H1 (cell line): ENCODE measurements at regions not wholly inside any gene's neighbourhood (a gene's known extent, or its start where the extent isn't known, plus 50 kb on each side); places are given as distances from the start of the nearest gene placed in this dataset.

Experiments used
- CTCF ChIA-PET: fragments of 300-600 bp; sonication (Branson Sonifier 250); formaldehyde crosslinking; loops from one replicate; lab custom pipeline; 2021; ENCODE audit not compliant: partially characterized antibody; lab: Charles Lee
- POLR2A ChIA-PET: fragments of 300-600 bp; sonication (Branson Sonifier 250); formaldehyde crosslinking; loops from one replicate; lab custom pipeline; 2021; ENCODE audit warnings: inconsistent platforms; ENCODE audit not compliant: partially characterized antibody; lab: Charles Lee
- DNase-seq, 2 experiments: peaks; one replicate each; pipeline versions ENCODE4 v3.0.0 to v3.0.0-alpha.2; 2010 to 2022; ENCODE audit warnings: low spot score in 2 of 2, low read depth in 1 of 2, mixed read lengths in 1 of 2
- FAIRE-seq: peaks from 2 replicates; lab custom pipeline; 2011; peaks lifted over from hg19 to GRCh38; lab: Jason Lieb, UNC
- H2AFZ ChIP-seq: 2 replicates; pipeline ENCODE4 v1.8.1; 2012; ENCODE audit warnings: low read length, inconsistent platforms
- H2AK5ac ChIP-seq: 2 replicates; pipeline ENCODE4 v1.6.1; 2013; ENCODE audit warnings: low read depth, low read length
- H2BK120ac ChIP-seq: replicated peaks from 2 replicates; pipeline ENCODE3; 2013; ENCODE audit warnings: low read depth, low read length, inconsistent platforms
- H2BK12ac ChIP-seq: 2 replicates; pipeline ENCODE4 v1.6.1; 2013; ENCODE audit warnings: low read depth, low read length
- H2BK15ac ChIP-seq: 2 replicates; pipeline ENCODE4 v1.6.1; 2013; ENCODE audit warnings: low read length
- H2BK20ac ChIP-seq: 2 replicates; pipeline ENCODE4 v1.6.1; 2013; ENCODE audit warnings: low read length
- H2BK5ac ChIP-seq: 2 replicates; pipeline ENCODE4 v1.6.1; 2013; ENCODE audit warnings: low read depth, low read length
- H3K14ac ChIP-seq: 2 replicates; pipeline ENCODE4 v1.6.1; 2013; ENCODE audit warnings: inconsistent platforms; ENCODE audit not compliant: insufficient read length
- H3K18ac ChIP-seq: 2 replicates; pipeline ENCODE4 v1.6.1; 2013; ENCODE audit warnings: low read length; ENCODE audit errors: extremely low read depth
- H3K23ac ChIP-seq: 2 replicates; pipeline ENCODE4 v1.6.1; 2013; ENCODE audit warnings: inconsistent platforms; ENCODE audit not compliant: insufficient read length
- H3K23me2 ChIP-seq: 2 replicates; pipeline ENCODE4 v1.6.1; 2013; ENCODE audit warnings: low read depth, low read length
- H3K27ac ChIP-seq: 2 replicates; pipeline ENCODE4 v1.6.1; 2011; ENCODE audit warnings: low read depth, low read length, inconsistent platforms
- H3K27me3 ChIP-seq, 4 experiments: replicated peaks in 1 of 4; 1 replicate in 1 of 4; 2 replicates in 3 of 4; pipeline versions ENCODE4 v1.6.1 to v1.8.1; 2011 to 2013; ENCODE audit warnings: low read length in 3 of 4, mild to moderate bottlenecking in 3 of 4, inconsistent platforms in 2 of 4, mixed read lengths in 2 of 4, moderate library complexity in 1 of 4; ENCODE audit not compliant: control insufficient read depth in 3 of 4, insufficient read depth in 3 of 4; ENCODE audit errors: extremely low read depth in 1 of 4
- H3K36me3 ChIP-seq, 4 experiments: 2 replicates each; pipeline versions ENCODE4 v1.6.1 to v1.8.1; 2011 to 2013; ENCODE audit warnings: mild to moderate bottlenecking in 4 of 4, low read length in 3 of 4, moderate library complexity in 2 of 4, control low read depth in 1 of 4, inconsistent platforms in 1 of 4; ENCODE audit not compliant: insufficient read depth in 4 of 4, control insufficient read depth in 2 of 4
- H3K4ac ChIP-seq: replicated peaks from 2 replicates; pipeline ENCODE3; 2013; ENCODE audit warnings: low read length, low read depth, mixed read lengths, inconsistent platforms; ENCODE audit not compliant: insufficient read length
- H3K4me1 ChIP-seq, 4 experiments: replicated peaks in 1 of 4; 1 replicate in 1 of 4; 2 replicates in 3 of 4; pipeline versions ENCODE4 v1.6.1 to v1.8.1; 2011 to 2013; ENCODE audit warnings: low read length in 3 of 4, inconsistent platforms in 2 of 4, mixed read lengths in 1 of 4; ENCODE audit not compliant: insufficient read depth in 4 of 4, control insufficient read depth in 3 of 4
- H3K4me2 ChIP-seq, 2 experiments: 2 replicates each; pipeline versions ENCODE4 v1.6.1 to v1.8.1; 2011 to 2013; ENCODE audit warnings: low read depth in 2 of 2, low read length in 2 of 2, control low read depth in 1 of 2, inconsistent platforms in 1 of 2, mild to moderate bottlenecking in 1 of 2; ENCODE audit not compliant: insufficient read depth in 1 of 2
- H3K4me3 ChIP-seq, 4 experiments: fragments of 200-600, 300-600 bp in 1 of 4; sonication (generic), shearing (Covaris generic), sonication (Bioruptor Twin) in 1 of 4; 2 replicates each; pipeline versions ENCODE4 v1.5.1 to v1.8.1; 2011 to 2016; ENCODE audit warnings: low read length in 4 of 4, low read depth in 3 of 4, control low read depth in 2 of 4, inconsistent platforms in 2 of 4, mild to moderate bottlenecking in 2 of 4, mixed read lengths in 1 of 4, moderate library complexity in 1 of 4; ENCODE audit not compliant: insufficient read depth in 2 of 4; ENCODE audit errors: extremely low read depth in 1 of 4
- H3K56ac ChIP-seq: replicated peaks from 2 replicates; pipeline ENCODE3; 2013; ENCODE audit warnings: low read depth, mild to moderate bottlenecking, mixed read lengths, low read length, inconsistent platforms; ENCODE audit not compliant: insufficient read length
- H3K79me1 ChIP-seq: 2 replicates; pipeline ENCODE4 v1.6.1; 2013; ENCODE audit warnings: low read depth, low read length, control low read depth
- H3K79me2 ChIP-seq, 2 experiments: 2 replicates each; pipeline versions ENCODE4 v1.6.1 to v1.8.1; 2012 to 2013; ENCODE audit warnings: low read length in 2 of 2, mild to moderate bottlenecking in 2 of 2, inconsistent platforms in 1 of 2; ENCODE audit not compliant: insufficient read depth in 2 of 2, control insufficient read depth in 1 of 2
- H3K9ac ChIP-seq, 4 experiments: replicated peaks in 1 of 4; 1 replicate in 1 of 4; 2 replicates in 3 of 4; pipeline versions ENCODE4 v1.6.1 to v1.8.1; 2011 to 2013; ENCODE audit warnings: low read depth in 3 of 4, low read length in 3 of 4, control low read depth in 2 of 4, mild to moderate bottlenecking in 2 of 4, moderate library complexity in 2 of 4, inconsistent platforms in 1 of 4; ENCODE audit errors: extremely low read depth in 1 of 4
- H3K9me3 ChIP-seq, 2 experiments: 2 replicates each; pipeline versions ENCODE4 v1.6.1 to v1.8.1; 2012 to 2013; ENCODE audit warnings: mild to moderate bottlenecking in 2 of 2, moderate library complexity in 2 of 2, control low read depth in 1 of 2, inconsistent platforms in 1 of 2, low read depth in 1 of 2, low read length in 1 of 2, mixed read lengths in 1 of 2; ENCODE audit not compliant: insufficient read depth in 2 of 2
- H4K20me1 ChIP-seq, 2 experiments: replicated peaks in 1 of 2; 2 replicates each; pipeline versions ENCODE3 to v1.8.1; 2011 to 2013; ENCODE audit warnings: inconsistent platforms in 2 of 2, low read length in 2 of 2, mild to moderate bottlenecking in 1 of 2; ENCODE audit not compliant: insufficient read depth in 2 of 2, control insufficient read depth in 1 of 2
- H4K5ac ChIP-seq: 2 replicates; pipeline ENCODE4 v1.6.1; 2013; ENCODE audit warnings: low read length, low read depth, mixed read lengths, inconsistent platforms; ENCODE audit not compliant: insufficient read length
- H4K8ac ChIP-seq: 2 replicates; pipeline ENCODE4 v1.8.0; 2013; ENCODE audit warnings: mild to moderate bottlenecking, moderate library complexity, low read length, inconsistent platforms; ENCODE audit not compliant: insufficient read depth; ENCODE audit errors: extremely low read depth
- H4K91ac ChIP-seq: replicated peaks from 2 replicates; pipeline ENCODE3; 2013; ENCODE audit warnings: low read length, mixed read lengths, inconsistent platforms; ENCODE audit not compliant: insufficient read length
- BRCA1 ChIP-seq: IDR thresholded peaks from 2 replicates; pipeline ENCODE4 v1.6.1; 2012; ENCODE audit warnings: low read depth, low read length, improper control_type of control experiment
- CBX5 ChIP-seq: fragments of 300-800, 300-1000 bp; sonication (generic); IDR thresholded peaks from 2 replicates; pipeline ENCODE4 v1.7.1; 2016; ENCODE audit warnings: antibody characterized with exemption, low read length, low read depth
- CHD1 ChIP-seq: IDR thresholded peaks from 2 replicates; pipeline ENCODE4 v1.6.1; 2012; ENCODE audit warnings: low read depth, low read length, improper control_type of control experiment
- CREB1 ChIP-seq: IDR thresholded peaks from 2 replicates; pipeline ENCODE4 v1.6.1; 2012; ENCODE audit warnings: inconsistent platforms
- JUND ChIP-seq: IDR thresholded peaks from 2 replicates; pipeline ENCODE4 v1.6.1; 2011; ENCODE audit warnings: mild to moderate bottlenecking, improper control_type of control experiment, low read length
- POU5F1 ChIP-seq: IDR thresholded peaks from 2 replicates; pipeline ENCODE4 v1.6.1; 2011; ENCODE audit warnings: low read depth, mild to moderate bottlenecking, low read length, moderate library complexity
- SAP30 ChIP-seq: fragments of 300-600 bp; sonication (generic); IDR thresholded peaks from 2 replicates; pipeline ENCODE4 v1.7.1; 2012; ENCODE audit warnings: low read length, moderate library complexity, mild to moderate bottlenecking, inconsistent platforms; ENCODE audit not compliant: insufficient read depth, insufficient replicate concordance
- SIN3A ChIP-seq, 2 experiments: IDR thresholded peaks in 1 of 2; conservative IDR thresholded peaks in 1 of 2; 2 replicates each; pipeline ENCODE4 v1.6.1; 2011 to 2012; ENCODE audit warnings: low read length in 2 of 2, improper control_type of control experiment in 1 of 2, low read depth in 1 of 2, mild to moderate bottlenecking in 1 of 2
- WGBS, 2 experiments: shearing (Covaris generic) in 1 of 2; methylation state at CpG; one replicate each; pipeline versions ENCODE4 v1.1.6 to v1.1.7; 2013 to 2015; ENCODE audit warnings: low lambda C conversion rate in 2 of 2, mixed read lengths in 2 of 2, inconsistent platforms in 1 of 2, low coverage in 1 of 2, missing lambda C conversion rate in 1 of 2; ENCODE audit not compliant: insufficient replicate concordance in 2 of 2, insufficient coverage in 1 of 2, insufficient read length in 1 of 2; ENCODE audit errors: extremely low coverage in 1 of 2, missing lambda C conversion rate in 1 of 2; 5-methylcytosine and 5-hydroxymethylcytosine counted together
- TF ChIP-seq, protein P1 (sequence below): IDR thresholded peaks from 2 replicates; pipeline ENCODE4 v1.6.1; 2011; ENCODE audit warnings: low read length, improper control_type of control experiment
- TF ChIP-seq, protein P2 (sequence below): IDR thresholded peaks from 2 replicates; pipeline ENCODE4 v1.6.1; 2011; ENCODE audit warnings: low read depth, mild to moderate bottlenecking, low read length; ENCODE audit not compliant: insufficient read depth
- TF ChIP-seq, protein P3 (sequence below): IDR thresholded peaks from 2 replicates; pipeline ENCODE4 v1.6.1; 2012; ENCODE audit warnings: inconsistent platforms

GRCh38 chr9:16070455-16071145 is 517.8 kb downstream of the CCDC171 start:
- H3K18ac ChIP-seq = no peak overlapping the region
- no peak overlapping the region for H3K4me3 ChIP-seq
- H2BK20ac ChIP-seq = no peak overlapping the region
- no peak overlapping the region for H4K5ac ChIP-seq
- H3K79me1 ChIP-seq = no peaks in the 10 kb centered on the region
- no peak overlapping the region for H2BK15ac ChIP-seq
- FAIRE-seq (no peak), DNase-seq (no peak)
- CTCF ChIA-PET = interaction anchor here (1.8 kb wide), 1 partner anchor 31 kb away, joined by 8 read pairs; no protein-coding TSS in a partner anchor
- H3K23me2 ChIP-seq = no peaks in the 10 kb centered on the region
- H3K27ac ChIP-seq = no peak overlapping the region
- no peaks in the 10 kb centered on the region for H3K79me2 ChIP-seq
- no peaks in the 10 kb centered on the region for H4K20me1 ChIP-seq
- TF ChIP-seq CREB1 = no peak
- TF ChIP-seq CBX5 = no peak
- TF ChIP-seq, protein P1, sequence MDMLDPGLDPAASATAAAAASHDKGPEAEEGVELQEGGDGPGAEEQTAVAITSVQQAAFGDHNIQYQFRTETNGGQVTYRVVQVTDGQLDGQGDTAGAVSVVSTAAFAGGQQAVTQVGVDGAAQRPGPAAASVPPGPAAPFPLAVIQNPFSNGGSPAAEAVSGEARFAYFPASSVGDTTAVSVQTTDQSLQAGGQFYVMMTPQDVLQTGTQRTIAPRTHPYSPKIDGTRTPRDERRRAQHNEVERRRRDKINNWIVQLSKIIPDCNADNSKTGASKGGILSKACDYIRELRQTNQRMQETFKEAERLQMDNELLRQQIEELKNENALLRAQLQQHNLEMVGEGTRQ = no peak
- TF ChIP-seq, protein P2, sequence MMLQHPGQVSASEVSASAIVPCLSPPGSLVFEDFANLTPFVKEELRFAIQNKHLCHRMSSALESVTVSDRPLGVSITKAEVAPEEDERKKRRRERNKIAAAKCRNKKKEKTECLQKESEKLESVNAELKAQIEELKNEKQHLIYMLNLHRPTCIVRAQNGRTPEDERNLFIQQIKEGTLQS = no peak
- no peak for TF ChIP-seq CHD1
- no peak for TF ChIP-seq JUND
- TF ChIP-seq SAP30 = no peak
- TF ChIP-seq SIN3A (conservative IDR thresholded peaks at IDR 0.05 in 1 of 2, IDR thresholded peaks at IDR 0.05 in 1 of 2; ENCODE audit: low read depth in 1 of 2, low read length in 2 of 2) = no peak
- TF ChIP-seq POU5F1 = no peak
- TF ChIP-seq BRCA1 = no peak
- TF ChIP-seq, protein P3, sequence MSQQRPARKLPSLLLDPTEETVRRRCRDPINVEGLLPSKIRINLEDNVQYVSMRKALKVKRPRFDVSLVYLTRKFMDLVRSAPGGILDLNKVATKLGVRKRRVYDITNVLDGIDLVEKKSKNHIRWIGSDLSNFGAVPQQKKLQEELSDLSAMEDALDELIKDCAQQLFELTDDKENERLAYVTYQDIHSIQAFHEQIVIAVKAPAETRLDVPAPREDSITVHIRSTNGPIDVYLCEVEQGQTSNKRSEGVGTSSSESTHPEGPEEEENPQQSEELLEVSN = no peak
- H2BK120ac ChIP-seq = no peak overlapping the region
- H3K4me1 ChIP-seq = no peaks in the 10 kb centered on the region
- H4K91ac ChIP-seq = no peak overlapping the region
- POLR2A ChIA-PET = no interaction called here
- H3K14ac ChIP-seq = no peak overlapping the region
- H2AFZ ChIP-seq = no peak overlapping the region
- no peaks in the 10 kb centered on the region for H3K9me3 ChIP-seq
- no peak overlapping the region for H3K9ac ChIP-seq
- H3K56ac ChIP-seq = no peak overlapping the region
- no peak overlapping the region for H3K4ac ChIP-seq
- 84% methylated on average over 8 of the region's 8 CpGs; no CpG with 5 or more reads in 1 of the 2 experiments for WGBS, 2 experiments
- H2BK12ac ChIP-seq = no peak overlapping the region
- H4K8ac ChIP-seq = no peak overlapping the region
- H3K27me3 ChIP-seq = no peaks in the 10 kb centered on the region; a peak in 1 of 7 replicates
- no peak overlapping the region for H3K23ac ChIP-seq
- no peaks in the 10 kb centered on the region for H3K36me3 ChIP-seq
- no peak overlapping the region for H2BK5ac ChIP-seq
- H3K4me2 ChIP-seq = no peak overlapping the region
- no peak overlapping the region for H2AK5ac ChIP-seq
